ENCODE measurements at regions not wholly inside any gene's neighbourhood (a gene's known extent, or its start where the extent isn't known, plus 50 kb on each side); places are given as distances from the start of the nearest gene placed in this dataset.
"Not testable (repeated sequence)": the region's sequence is repeated elsewhere in the genome, so short reads cannot be mapped to it uniquely, and the experiment has no call there.

DNA sequence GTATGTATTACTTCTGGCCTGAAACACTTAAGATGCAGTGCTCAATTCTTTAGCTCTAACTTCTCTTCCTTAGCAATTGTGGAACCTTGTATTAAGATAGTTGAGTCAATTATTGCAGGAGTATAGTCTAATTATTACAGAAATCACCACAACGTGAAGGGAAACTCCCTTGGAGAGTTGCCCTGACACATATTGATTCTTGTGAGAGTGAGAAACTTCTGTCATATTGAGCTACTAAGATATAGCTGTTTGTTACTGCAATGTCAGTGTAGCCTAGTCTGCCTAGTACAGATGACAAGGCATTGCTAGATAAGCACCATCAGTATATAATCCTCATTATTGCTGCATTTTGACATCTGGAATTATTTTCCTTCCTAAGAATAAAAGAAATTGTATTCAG lies 82.7 kb upstream of the TEX13C start:
- H3K4me3 ChIP-seq, result no peak overlapping the region
- no peaks in the 10 kb centered on the region for H3K9me2 ChIP-seq (replicated peaks; ENCODE audit: insufficient read depth)
- no peak overlapping the region for H3K4me2 ChIP-seq
- 62% methylated on average over 1 of the region's 1 CpG for WGBS (ENCODE audit: low lambda C conversion rate, missing lambda C conversion rate)
- no peaks in the 10 kb centered on the region for H3K27me3 ChIP-seq
- H3K36me3 ChIP-seq (replicated peaks; ENCODE audit: insufficient read depth, low read depth), result no peaks in the 10 kb centered on the region
- no peaks in the 10 kb centered on the region for H3K79me2 ChIP-seq
- no peak overlapping the region for H2AFZ ChIP-seq
- H3K27ac ChIP-seq, result no peak overlapping the region
- DNase-seq (ENCODE audit: low spot score), result no peak
- H4K20me1 ChIP-seq (ENCODE audit: insufficient read depth, poor library complexity, severe bottlenecking), result no peaks in the 10 kb centered on the region
- H3K9me3 ChIP-seq (ENCODE audit: low read depth), result no peaks in the 10 kb centered on the region
- no peaks in the 10 kb centered on the region for H3K4me1 ChIP-seq (ENCODE audit: insufficient read depth)
- TF ChIP-seq EZH2phosphoT487 (IDR thresholded peaks at IDR 0.05; ENCODE audit: low read depth, severe bottlenecking, unreplicated experiment) (no peak), EZH2 (IDR thresholded peaks at IDR 0.05; ENCODE audit: borderline replicate concordance) (no peak)
- TF ChIP-seq, protein P1, sequence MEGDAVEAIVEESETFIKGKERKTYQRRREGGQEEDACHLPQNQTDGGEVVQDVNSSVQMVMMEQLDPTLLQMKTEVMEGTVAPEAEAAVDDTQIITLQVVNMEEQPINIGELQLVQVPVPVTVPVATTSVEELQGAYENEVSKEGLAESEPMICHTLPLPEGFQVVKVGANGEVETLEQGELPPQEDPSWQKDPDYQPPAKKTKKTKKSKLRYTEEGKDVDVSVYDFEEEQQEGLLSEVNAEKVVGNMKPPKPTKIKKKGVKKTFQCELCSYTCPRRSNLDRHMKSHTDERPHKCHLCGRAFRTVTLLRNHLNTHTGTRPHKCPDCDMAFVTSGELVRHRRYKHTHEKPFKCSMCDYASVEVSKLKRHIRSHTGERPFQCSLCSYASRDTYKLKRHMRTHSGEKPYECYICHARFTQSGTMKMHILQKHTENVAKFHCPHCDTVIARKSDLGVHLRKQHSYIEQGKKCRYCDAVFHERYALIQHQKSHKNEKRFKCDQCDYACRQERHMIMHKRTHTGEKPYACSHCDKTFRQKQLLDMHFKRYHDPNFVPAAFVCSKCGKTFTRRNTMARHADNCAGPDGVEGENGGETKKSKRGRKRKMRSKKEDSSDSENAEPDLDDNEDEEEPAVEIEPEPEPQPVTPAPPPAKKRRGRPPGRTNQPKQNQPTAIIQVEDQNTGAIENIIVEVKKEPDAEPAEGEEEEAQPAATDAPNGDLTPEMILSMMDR (IDR thresholded peaks at IDR 0.05; ENCODE audit: poor library complexity), result no peak

DNA sequence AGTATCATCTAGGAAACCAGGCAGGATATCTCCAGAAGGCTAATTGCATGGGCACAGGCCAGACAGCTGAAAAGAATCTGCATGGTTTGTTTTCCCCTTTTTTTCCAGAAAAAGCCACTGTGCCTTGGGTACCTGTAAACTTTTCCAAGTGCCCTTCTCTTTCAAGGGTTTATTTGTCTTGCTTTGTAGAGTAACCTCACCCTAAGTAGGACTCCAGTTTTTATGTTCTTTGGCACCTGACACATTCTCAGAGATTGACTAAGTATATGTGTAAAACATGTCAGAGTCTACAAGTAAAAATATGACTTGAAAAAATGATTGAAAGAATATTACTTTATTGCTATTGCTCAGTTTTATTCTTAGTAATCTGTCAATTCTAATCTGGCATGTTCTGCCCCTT lies 70.7 kb upstream of the TEX13C start:
- H3K4me1 ChIP-seq (ENCODE audit: insufficient read depth), result no peaks in the 10 kb centered on the region
- no peak overlapping the region for H3K27ac ChIP-seq
- H3K4me2 ChIP-seq, result no peak overlapping the region
- TF ChIP-seq EZH2 (IDR thresholded peaks at IDR 0.05; ENCODE audit: borderline replicate concordance) (no peak), EZH2phosphoT487 (IDR thresholded peaks at IDR 0.05; ENCODE audit: low read depth, severe bottlenecking, unreplicated experiment) (no peak)
- TF ChIP-seq, protein P1 (IDR thresholded peaks at IDR 0.05; ENCODE audit: poor library complexity), result no peak
- H3K36me3 ChIP-seq (replicated peaks; ENCODE audit: insufficient read depth, low read depth), result no peaks in the 10 kb centered on the region
- H3K9me2 ChIP-seq (replicated peaks; ENCODE audit: insufficient read depth), result no peaks in the 10 kb centered on the region
- H2AFZ ChIP-seq, result no peak overlapping the region
- no peaks in the 10 kb centered on the region for H4K20me1 ChIP-seq (ENCODE audit: insufficient read depth, poor library complexity, severe bottlenecking)
- no peaks in the 10 kb centered on the region for H3K79me2 ChIP-seq
- H3K27me3 ChIP-seq, result no peaks in the 10 kb centered on the region
- no peak overlapping the region for H3K4me3 ChIP-seq
- no peaks in the 10 kb centered on the region for H3K9me3 ChIP-seq (ENCODE audit: low read depth)
- DNase-seq (ENCODE audit: low spot score), result no peak

DNA sequence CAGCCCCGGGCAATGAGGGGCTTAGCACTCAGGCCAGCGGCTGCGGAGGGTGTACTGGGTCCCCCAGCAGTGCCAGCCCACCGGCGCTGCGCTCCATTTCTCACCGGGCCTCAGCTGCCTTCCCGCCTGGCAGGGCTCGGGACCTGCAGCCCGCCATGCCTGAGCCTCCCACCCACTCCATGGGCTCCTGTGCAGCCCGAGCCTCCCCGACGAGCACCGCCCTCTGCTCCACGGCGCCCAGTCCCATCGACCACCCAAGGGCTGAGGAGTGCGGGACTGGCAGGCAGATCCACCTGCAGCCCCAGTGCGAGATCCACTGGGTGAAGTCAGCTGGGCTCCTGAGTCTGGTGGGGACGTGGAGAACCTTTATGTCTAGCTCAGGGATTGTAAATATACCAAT lies 63.9 kb upstream of the TEX13C start:
- 78% methylated on average over 6 of the region's 20 CpGs for WGBS (ENCODE audit: low lambda C conversion rate, missing lambda C conversion rate)
- H4K20me1 ChIP-seq (ENCODE audit: insufficient read depth, poor library complexity, severe bottlenecking); H2AFZ ChIP-seq; H3K4me3 ChIP-seq; H3K9me2 ChIP-seq (replicated peaks; ENCODE audit: insufficient read depth); H3K27ac ChIP-seq; H3K4me1 ChIP-seq (ENCODE audit: insufficient read depth); H3K9me3 ChIP-seq (ENCODE audit: low read depth); DNase-seq (ENCODE audit: low spot score); H3K27me3 ChIP-seq; H3K36me3 ChIP-seq (replicated peaks; ENCODE audit: insufficient read depth, low read depth); H3K4me2 ChIP-seq; H3K79me2 ChIP-seq: not testable (repeated sequence)

DNA sequence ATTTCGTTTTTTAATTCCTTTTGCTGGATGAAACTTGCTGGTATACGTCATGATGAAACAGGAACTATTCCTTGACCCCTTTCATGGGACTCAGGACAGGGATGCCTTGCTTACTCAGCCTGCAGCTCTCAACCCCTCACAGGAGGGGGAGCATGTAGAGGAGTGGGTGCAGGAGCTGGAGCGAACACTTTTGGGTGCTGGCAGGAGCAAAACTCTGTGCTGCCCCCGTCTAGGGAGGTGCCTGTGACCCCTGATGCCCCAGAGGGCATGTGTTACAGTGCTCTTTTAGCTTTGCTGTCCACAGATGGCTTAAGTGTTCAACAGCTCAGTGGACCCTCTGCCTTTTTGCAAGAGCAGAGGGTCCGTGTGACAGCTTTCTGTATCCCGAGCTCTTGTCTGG lies 56.8 kb upstream of the TEX13C start:
- no peaks in the 10 kb centered on the region for H3K9me3 ChIP-seq (ENCODE audit: low read depth)
- TF ChIP-seq EZH2phosphoT487 (IDR thresholded peaks at IDR 0.05; ENCODE audit: low read depth, severe bottlenecking, unreplicated experiment), result no peak
- TF ChIP-seq, protein P1 (IDR thresholded peaks at IDR 0.05; ENCODE audit: poor library complexity), result no peak
- no peak for TF ChIP-seq EZH2 (IDR thresholded peaks at IDR 0.05; ENCODE audit: borderline replicate concordance)
- H2AFZ ChIP-seq, result no peak overlapping the region
- H3K9me2 ChIP-seq (replicated peaks; ENCODE audit: insufficient read depth), result no peaks in the 10 kb centered on the region
- DNase-seq (ENCODE audit: low spot score), result no peak
- no peak overlapping the region for H3K27ac ChIP-seq
- no peak overlapping the region for H3K4me3 ChIP-seq
- H4K20me1 ChIP-seq (ENCODE audit: insufficient read depth, poor library complexity, severe bottlenecking), result no peaks in the 10 kb centered on the region
- H3K4me1 ChIP-seq (ENCODE audit: insufficient read depth), result no peaks in the 10 kb centered on the region
- H3K79me2 ChIP-seq, result no peaks in the 10 kb centered on the region
- 73% methylated on average over 6 of the region's 6 CpGs for WGBS (ENCODE audit: low lambda C conversion rate, missing lambda C conversion rate)
- no peaks in the 10 kb centered on the region for H3K36me3 ChIP-seq (replicated peaks; ENCODE audit: insufficient read depth, low read depth)
- no peak overlapping the region for H3K4me2 ChIP-seq
- H3K27me3 ChIP-seq, result no peaks in the 10 kb centered on the region

Measured in hepatocyte (in vitro differentiated cells).